Esophagus muscularis mucosa (tissue), 4 donors: ENCODE measurements at regions not wholly inside any gene's neighbourhood (a gene's known extent, or its start where the extent isn't known, plus 50 kb on each side); places are given as distances from the start of the nearest gene placed in this dataset.

ENCODE experiments used
- DNase-seq: peaks from one replicate; pipeline ENCODE4 v3.0.0-alpha.2; 2017; ENCODE audit errors: extremely low spot score
- H3K27ac ChIP-seq, 4 donors: fragments of 200-600 bp; sonication (generic); replicated peaks in 1 of 4; 1 replicate in 3 of 4; 2 replicates in 1 of 4; pipeline ENCODE4 v1.5.1; 2016 to 2019; ENCODE audit warnings: mild to moderate bottlenecking in 1 of 4
- H3K27me3 ChIP-seq, 4 donors: fragments of 200-600 bp; sonication (generic); one replicate each; pipeline versions ENCODE4 v1.5.1 to v1.6.0; 2016 to 2019
- H3K36me3 ChIP-seq, 4 donors: fragments of 200-600 bp; sonication (generic); one replicate each; pipeline ENCODE4 v1.5.1; 2016 to 2019
- H3K4me1 ChIP-seq, 4 donors: fragments of 200-600 bp; sonication (generic); one replicate each; pipeline ENCODE4 v1.5.1; 2016 to 2019
- H3K4me3 ChIP-seq, 4 donors: fragments of 200-600 bp; sonication (generic); 1 replicate in 2 of 4; 2 replicates in 2 of 4; pipeline ENCODE4 v1.5.1; 2016 to 2019; ENCODE audit warnings: mild to moderate bottlenecking in 4 of 4, moderate library complexity in 1 of 4
- H3K9me3 ChIP-seq, 4 donors: fragments of 200-600 bp; sonication (generic); 1 replicate in 3 of 4; 2 replicates in 1 of 4; pipeline ENCODE4 v1.5.1; 2016 to 2019
- EP300 ChIP-seq: sonication (generic); formaldehyde crosslinking; IDR thresholded peaks from one replicate; pipeline ENCODE4 v1.6.1; 2017; ENCODE audit warnings: antibody characterized with exemption
- POLR2A ChIP-seq: fragments of 450-650 bp; IDR thresholded peaks from one replicate; pipeline ENCODE4 v1.6.1; 2017; ENCODE audit warnings: antibody characterized with exemption, moderate library complexity, mild to moderate bottlenecking, low read depth
- POLR2AphosphoS5 ChIP-seq, 2 donors: sonication (generic); formaldehyde crosslinking; IDR thresholded peaks; one replicate each; pipeline ENCODE4 v1.6.1; 2017; ENCODE audit warnings: antibody characterized with exemption in 2 of 2
- WGBS: methylation state at CpG from one replicate; pipeline ENCODE4 v1.1.5; 2018; 5-methylcytosine and 5-hydroxymethylcytosine counted together
- intact Hi-C: fragments of 100-400 bp; cut with DNase I; formaldehyde crosslinking; loops from one replicate; pipeline ENCODE4 v1.15.1; 2023
- TF ChIP-seq, protein P1 (sequence below), 3 experiments: fragments of 200-600 bp in 2 of 3; fragments of 450-650 bp in 1 of 3; sonication (generic) in 2 of 3; IDR thresholded peaks; one replicate each; pipeline ENCODE4 v1.5.1; 2017 to 2019; ENCODE audit warnings: antibody characterized with exemption in 3 of 3, mild to moderate bottlenecking in 2 of 3, moderate library complexity in 1 of 3

- 64% methylated on average over 1 of the region's 1 CpG for WGBS
- no peak for DNase-seq
- no peaks in the 10 kb centered on the region for H3K4me1 ChIP-seq
- H3K27ac ChIP-seq: no peak overlapping the region
- no peaks in the 10 kb centered on the region for H3K36me3 ChIP-seq
- H3K4me3 ChIP-seq: no peak overlapping the region
- intact Hi-C loops: no loop called here
- peaks cover 0 to 12% (median 4%) of the 10 kb centered on the region in 4 donors for H3K9me3 ChIP-seq
- TF ChIP-seq POLR2AphosphoS5 (IDR thresholded peaks at IDR 0.05): no peak
- TF ChIP-seq, protein P1, sequence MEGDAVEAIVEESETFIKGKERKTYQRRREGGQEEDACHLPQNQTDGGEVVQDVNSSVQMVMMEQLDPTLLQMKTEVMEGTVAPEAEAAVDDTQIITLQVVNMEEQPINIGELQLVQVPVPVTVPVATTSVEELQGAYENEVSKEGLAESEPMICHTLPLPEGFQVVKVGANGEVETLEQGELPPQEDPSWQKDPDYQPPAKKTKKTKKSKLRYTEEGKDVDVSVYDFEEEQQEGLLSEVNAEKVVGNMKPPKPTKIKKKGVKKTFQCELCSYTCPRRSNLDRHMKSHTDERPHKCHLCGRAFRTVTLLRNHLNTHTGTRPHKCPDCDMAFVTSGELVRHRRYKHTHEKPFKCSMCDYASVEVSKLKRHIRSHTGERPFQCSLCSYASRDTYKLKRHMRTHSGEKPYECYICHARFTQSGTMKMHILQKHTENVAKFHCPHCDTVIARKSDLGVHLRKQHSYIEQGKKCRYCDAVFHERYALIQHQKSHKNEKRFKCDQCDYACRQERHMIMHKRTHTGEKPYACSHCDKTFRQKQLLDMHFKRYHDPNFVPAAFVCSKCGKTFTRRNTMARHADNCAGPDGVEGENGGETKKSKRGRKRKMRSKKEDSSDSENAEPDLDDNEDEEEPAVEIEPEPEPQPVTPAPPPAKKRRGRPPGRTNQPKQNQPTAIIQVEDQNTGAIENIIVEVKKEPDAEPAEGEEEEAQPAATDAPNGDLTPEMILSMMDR (IDR thresholded peaks at IDR 0.05): no peak
- no peak for TF ChIP-seq EP300
- TF ChIP-seq POLR2A: no peak
- H3K27me3 ChIP-seq: no peaks in the 10 kb centered on the region
Measured at GRCh38 chr6:117018771-117019170, 141.7 kb downstream of the RFX6 start.

- Histone ChIP-seq H3K4me1 (no peaks in the 10 kb centered on the region), H3K36me3 (no peaks in the 10 kb centered on the region), H3K4me3 (no peak overlapping the region), H3K27ac (no peak overlapping the region), H3K9me3 (peaks cover 0 to 12% (median 4%) of the 10 kb centered on the region in 4 donors), H3K27me3 (no peaks in the 10 kb centered on the region)
- TF ChIP-seq POLR2A (no peak), POLR2AphosphoS5 (IDR thresholded peaks at IDR 0.05) (no peak), EP300 (no peak)
- TF ChIP-seq, protein P1 (IDR thresholded peaks at IDR 0.05): no peak
- no peak for DNase-seq
- intact Hi-C loops: no loop called here
Measured at GRCh38 chr6:117022774-117023173, 145.7 kb downstream of the RFX6 start.

- WGBS: 72% methylated on average over 5 of the region's 5 CpGs
- H3K36me3 ChIP-seq: no peaks in the 10 kb centered on the region
- TF ChIP-seq POLR2A: no peak
- no peak for TF ChIP-seq EP300
- TF ChIP-seq, protein P1 (IDR thresholded peaks at IDR 0.05): no peak
- TF ChIP-seq POLR2AphosphoS5 (IDR thresholded peaks at IDR 0.05): no peak
- intact Hi-C loops: no loop called here
- H3K9me3 ChIP-seq: no peaks in the 10 kb centered on the region
- H3K4me3 ChIP-seq: no peak overlapping the region
- no peak overlapping the region for H3K27ac ChIP-seq
- no peaks in the 10 kb centered on the region for H3K4me1 ChIP-seq
- no peaks in the 10 kb centered on the region for H3K27me3 ChIP-seq
- DNase-seq: no peak
Measured at GRCh38 chr6:117025310-117025709, 148.3 kb downstream of the RFX6 start.

- Histone ChIP-seq H3K9me3 (no peaks in the 10 kb centered on the region), H3K27ac (no peak overlapping the region), H3K4me3 (no peak overlapping the region), H3K36me3 (no peaks in the 10 kb centered on the region), H3K4me1 (no peaks in the 10 kb centered on the region), H3K27me3 (no peaks in the 10 kb centered on the region)
- no peak for DNase-seq
- intact Hi-C loops: no loop called here
- TF ChIP-seq POLR2A (no peak), EP300 (no peak), POLR2AphosphoS5 (IDR thresholded peaks at IDR 0.05) (no peak)
- TF ChIP-seq, protein P1 (IDR thresholded peaks at IDR 0.05): no peak
- 50% methylated on average over 1 of the region's 1 CpG for WGBS
Measured at GRCh38 chr6:117028256-117028655, 151.2 kb downstream of the RFX6 start.

DNA sequence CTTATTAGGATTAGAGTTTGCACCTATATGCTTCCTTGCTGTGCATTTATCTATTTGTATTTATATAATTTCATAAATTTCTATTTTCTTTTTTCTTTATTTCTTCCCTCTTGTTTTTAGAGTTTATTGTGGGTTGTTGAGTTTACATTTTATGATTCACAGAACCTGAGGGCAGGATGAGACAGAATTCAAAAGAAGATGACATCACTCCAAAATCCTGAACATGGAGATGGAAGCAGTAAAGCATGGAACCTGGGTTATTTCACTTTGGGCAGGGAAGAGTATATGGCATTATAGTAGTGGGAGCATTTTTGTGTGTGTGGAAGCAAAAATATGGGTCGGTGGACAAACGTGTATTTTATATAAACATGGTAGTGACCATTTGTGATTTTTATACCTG lies 157.5 kb downstream of the RFX6 start:
- no peaks in the 10 kb centered on the region for H3K9me3 ChIP-seq
- no peaks in the 10 kb centered on the region for H3K4me1 ChIP-seq
- WGBS: 74% methylated on average over 2 of the region's 2 CpGs
- no peak for TF ChIP-seq POLR2AphosphoS5 (IDR thresholded peaks at IDR 0.05)
- TF ChIP-seq, protein P1 (IDR thresholded peaks at IDR 0.05): no peak
- no peak for TF ChIP-seq EP300
- TF ChIP-seq POLR2A: no peak
- no peaks in the 10 kb centered on the region for H3K36me3 ChIP-seq
- H3K4me3 ChIP-seq: no peak overlapping the region
- intact Hi-C loops: no loop called here
- no peak for DNase-seq
- H3K27ac ChIP-seq: no peak overlapping the region
- H3K27me3 ChIP-seq: no peaks in the 10 kb centered on the region
